GM12874 (cell line): ENCODE measurements at regions not wholly inside any gene's neighbourhood (a gene's known extent, or its start where the extent isn't known, plus 50 kb on each side); places are given as distances from the start of the nearest gene placed in this dataset.

Experiments used
- CTCF ChIP-seq: IDR thresholded peaks from 2 replicates; pipeline ENCODE4 v1.5.1; 2011; ENCODE audit warnings: low read depth, mild to moderate bottlenecking, control low read depth, low read length, moderate library complexity; ENCODE audit not compliant: insufficient read depth

- no peak for TF ChIP-seq CTCF
Measured at GRCh38 chr10:35949811-35950211, 307.7 kb upstream of the FZD8 start.

GRCh38 chr10:35946556-35946955, 304.5 kb upstream of the FZD8 start:
- TF ChIP-seq CTCF = no peak

GRCh38 chr10:35942057-35942456, 300.0 kb upstream of the FZD8 start:
- TF ChIP-seq CTCF = no peak

GRCh38 chr10:35940141-35941041, 298.3 kb upstream of the FZD8 start:
- TF ChIP-seq CTCF = no peak

GRCh38 chr10:35938160-35938559, 296.1 kb upstream of the FZD8 start:
- no peak for TF ChIP-seq CTCF

GRCh38 chr10:35937546-35937945, 295.4 kb upstream of the FZD8 start:
- no peak for TF ChIP-seq CTCF

GRCh38 chr10:35934642-35934995, 292.5 kb upstream of the FZD8 start:
- no peak for TF ChIP-seq CTCF
